Chondrocyte (in vitro differentiated cells): ENCODE measurements at regions not wholly inside any gene's neighbourhood (a gene's known extent, or its start where the extent isn't known, plus 50 kb on each side); places are given as distances from the start of the nearest gene placed in this dataset.
A peak's percentile ranks its signal among the peaks of the same experiment; 100 is the strongest.

Source experiments
- DNase-seq: peaks from one replicate; pipeline ENCODE4 v3.0.0; 2021; ENCODE audit warnings: mixed read lengths, low spot score
- H3K27ac Mint-ChIP-seq: one replicate; pipeline ENCODE4 v1.8.0; 2021; ENCODE audit warnings: mild to moderate bottlenecking, moderate library complexity, mixed read lengths; ENCODE audit not compliant: unreplicated experiment
- H3K27me3 Mint-ChIP-seq: 2 replicates; pipeline ENCODE4 v1.8.0; 2021; ENCODE audit warnings: low read depth, mixed read lengths
- H3K36me3 Mint-ChIP-seq: 2 replicates; pipeline ENCODE4 v1.8.0; 2021; ENCODE audit warnings: low read depth, mixed read lengths
- H3K4me1 Mint-ChIP-seq: 2 replicates; pipeline ENCODE4 v1.8.0; 2021; ENCODE audit warnings: low read depth, mild to moderate bottlenecking, mixed read lengths
- H3K4me3 Mint-ChIP-seq: one replicate; pipeline ENCODE4 v1.8.0; 2021; ENCODE audit warnings: mild to moderate bottlenecking, moderate library complexity, mixed read lengths; ENCODE audit not compliant: unreplicated experiment
- H3K9me3 Mint-ChIP-seq: 2 replicates; pipeline ENCODE4 v1.8.0; 2021; ENCODE audit warnings: low read depth, mixed read lengths
- TF ChIP-seq, protein P1 (sequence below): fragments of 200-600 bp; sonication (generic); IDR thresholded peaks from 2 replicates; pipeline ENCODE4 v1.5.0; 2021; ENCODE audit warnings: antibody characterized with exemption, mild to moderate bottlenecking, moderate library complexity

DNA sequence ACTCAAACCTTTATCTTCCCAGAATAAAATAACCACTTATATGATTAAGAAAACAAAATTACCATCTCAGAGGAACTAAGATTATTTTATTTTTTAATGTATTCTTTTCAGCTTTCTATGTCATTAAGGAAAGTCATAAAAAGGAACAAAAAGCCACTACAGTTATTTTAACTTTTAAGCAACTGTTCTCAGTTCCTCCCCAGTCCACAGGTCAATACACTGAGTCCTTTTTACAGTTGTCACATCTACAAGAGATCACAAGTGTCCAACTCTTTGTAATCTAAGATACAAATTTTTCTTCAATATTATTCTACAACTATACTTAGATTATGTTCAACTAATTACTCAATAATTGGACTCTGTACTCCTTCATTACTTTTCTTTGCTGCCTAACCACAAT lies 782.8 kb upstream of the ACO1 start:
- Mint-ChIP-seq H3K4me1 (peaks cover 23% of the 10 kb centered on the region), H3K36me3 (no peaks in the 10 kb centered on the region), H3K4me3 (no peak overlapping the region), H3K9me3 (peaks cover 5% of the 10 kb centered on the region), H3K27ac (no peak overlapping the region), H3K27me3 (no peaks in the 10 kb centered on the region)
- DNase-seq: no peak
- TF ChIP-seq, protein P1, sequence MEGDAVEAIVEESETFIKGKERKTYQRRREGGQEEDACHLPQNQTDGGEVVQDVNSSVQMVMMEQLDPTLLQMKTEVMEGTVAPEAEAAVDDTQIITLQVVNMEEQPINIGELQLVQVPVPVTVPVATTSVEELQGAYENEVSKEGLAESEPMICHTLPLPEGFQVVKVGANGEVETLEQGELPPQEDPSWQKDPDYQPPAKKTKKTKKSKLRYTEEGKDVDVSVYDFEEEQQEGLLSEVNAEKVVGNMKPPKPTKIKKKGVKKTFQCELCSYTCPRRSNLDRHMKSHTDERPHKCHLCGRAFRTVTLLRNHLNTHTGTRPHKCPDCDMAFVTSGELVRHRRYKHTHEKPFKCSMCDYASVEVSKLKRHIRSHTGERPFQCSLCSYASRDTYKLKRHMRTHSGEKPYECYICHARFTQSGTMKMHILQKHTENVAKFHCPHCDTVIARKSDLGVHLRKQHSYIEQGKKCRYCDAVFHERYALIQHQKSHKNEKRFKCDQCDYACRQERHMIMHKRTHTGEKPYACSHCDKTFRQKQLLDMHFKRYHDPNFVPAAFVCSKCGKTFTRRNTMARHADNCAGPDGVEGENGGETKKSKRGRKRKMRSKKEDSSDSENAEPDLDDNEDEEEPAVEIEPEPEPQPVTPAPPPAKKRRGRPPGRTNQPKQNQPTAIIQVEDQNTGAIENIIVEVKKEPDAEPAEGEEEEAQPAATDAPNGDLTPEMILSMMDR: no peak

DNA sequence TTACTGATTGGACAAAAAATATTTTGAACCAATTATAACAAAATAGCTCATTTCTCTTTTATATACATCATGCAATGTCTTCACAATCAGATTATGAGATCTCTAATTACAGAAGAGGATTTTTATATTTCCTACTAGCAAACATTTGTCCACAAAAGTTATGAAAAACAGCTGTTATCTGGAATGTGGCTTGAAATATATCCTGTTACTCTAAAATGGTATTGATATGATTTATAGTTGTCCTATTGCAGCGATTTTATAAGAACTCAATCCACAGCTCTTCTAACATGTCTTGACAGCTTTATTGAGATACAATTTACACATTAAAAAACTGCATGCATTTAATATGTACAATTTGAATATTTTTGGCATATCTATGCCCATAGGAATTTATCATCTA lies 779.9 kb upstream of the ACO1 start:
- Mint-ChIP-seq H3K27ac (no peak overlapping the region), H3K36me3 (no peaks in the 10 kb centered on the region), H3K9me3 (peaks cover 5% of the 10 kb centered on the region), H3K4me3 (no peak overlapping the region), H3K4me1 (peaks cover 37% of the 10 kb centered on the region), H3K27me3 (no peaks in the 10 kb centered on the region)
- no peak for DNase-seq
- TF ChIP-seq, protein P1: no peak

DNA sequence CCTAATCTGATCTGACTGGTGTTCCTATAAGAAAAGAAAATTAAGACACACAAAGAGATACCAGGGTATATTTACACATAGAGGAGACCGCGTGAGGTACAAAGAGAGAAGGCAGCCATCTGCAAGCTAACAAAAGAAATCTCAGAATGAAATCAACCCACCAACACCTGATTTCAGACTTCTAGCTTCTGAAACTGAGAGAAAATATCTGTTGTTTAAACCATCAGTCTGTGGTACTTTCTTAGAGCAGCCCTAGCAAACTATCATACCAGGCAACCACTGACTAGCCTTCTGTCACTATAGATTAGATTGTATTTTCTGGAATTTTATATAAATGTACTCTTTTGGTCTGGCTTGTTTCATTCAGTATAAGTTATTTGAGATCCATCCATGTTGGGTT lies 779.3 kb upstream of the ACO1 start:
- Mint-ChIP-seq H3K36me3 (no peaks in the 10 kb centered on the region), H3K4me3 (no peak overlapping the region), H3K27me3 (no peaks in the 10 kb centered on the region), H3K4me1 (peaks cover 32% of the 10 kb centered on the region), H3K9me3 (peaks cover 5% of the 10 kb centered on the region), H3K27ac (no peak overlapping the region)
- no peak for DNase-seq
- TF ChIP-seq, protein P1: no peak

DNA sequence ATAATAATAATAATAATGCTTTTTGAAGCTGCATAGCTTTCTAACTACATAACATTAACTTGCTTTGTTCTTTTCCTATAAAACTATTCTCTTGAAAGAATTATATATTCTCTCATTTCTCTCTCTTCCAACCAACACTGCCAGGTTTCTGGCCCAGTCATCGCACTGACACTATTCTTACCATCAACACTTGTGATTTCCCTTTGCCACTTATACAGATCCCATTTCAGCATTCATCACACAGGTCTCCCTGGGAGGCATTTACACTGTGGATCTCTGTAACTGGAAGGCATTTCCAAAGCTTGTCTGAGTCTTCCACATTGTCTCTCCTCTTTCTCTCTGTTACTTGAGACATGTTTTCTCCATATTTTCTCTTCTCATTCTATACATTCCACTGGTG lies 777.8 kb upstream of the ACO1 start:
- H3K36me3 Mint-ChIP-seq: no peaks in the 10 kb centered on the region
- peak overlapping the region; percentile 64 for H3K27ac Mint-ChIP-seq
- peaks cover 5% of the 10 kb centered on the region for H3K9me3 Mint-ChIP-seq
- TF ChIP-seq, protein P1: no peak
- peaks cover 27% of the 10 kb centered on the region for H3K4me1 Mint-ChIP-seq
- no peaks in the 10 kb centered on the region for H3K27me3 Mint-ChIP-seq
- DNase-seq: no peak
- H3K4me3 Mint-ChIP-seq: no peak overlapping the region

DNA sequence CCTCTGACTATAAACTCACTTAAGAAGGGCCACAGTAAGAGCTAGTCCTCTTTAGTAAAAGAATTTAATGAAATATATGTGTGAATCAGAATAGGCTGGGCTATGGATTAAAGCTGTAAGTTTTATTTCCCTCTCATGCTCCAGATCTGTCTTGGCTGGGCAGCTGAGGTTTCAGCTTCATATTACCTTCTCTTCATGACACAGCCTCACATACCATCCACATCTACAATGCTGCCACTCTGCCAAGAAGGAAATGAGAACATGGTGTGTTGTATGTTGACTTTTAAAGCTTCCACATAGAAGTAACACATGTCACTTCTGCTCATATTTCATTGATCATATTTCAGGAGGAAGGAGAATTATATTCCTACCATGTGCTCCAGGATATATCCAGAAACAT lies 776.0 kb upstream of the ACO1 start:
- H3K27ac Mint-ChIP-seq: peak overlapping the region; percentile 37
- H3K9me3 Mint-ChIP-seq: peaks cover 5% of the 10 kb centered on the region
- no peak for DNase-seq
- H3K36me3 Mint-ChIP-seq: no peaks in the 10 kb centered on the region
- TF ChIP-seq, protein P1: no peak
- H3K27me3 Mint-ChIP-seq: no peaks in the 10 kb centered on the region
- no peak overlapping the region for H3K4me3 Mint-ChIP-seq
- peaks cover 35% of the 10 kb centered on the region for H3K4me1 Mint-ChIP-seq
